ENCODE measurements at regions not wholly inside any gene's neighbourhood (a gene's known extent, or its start where the extent isn't known, plus 50 kb on each side); places are given as distances from the start of the nearest gene placed in this dataset.

DNA sequence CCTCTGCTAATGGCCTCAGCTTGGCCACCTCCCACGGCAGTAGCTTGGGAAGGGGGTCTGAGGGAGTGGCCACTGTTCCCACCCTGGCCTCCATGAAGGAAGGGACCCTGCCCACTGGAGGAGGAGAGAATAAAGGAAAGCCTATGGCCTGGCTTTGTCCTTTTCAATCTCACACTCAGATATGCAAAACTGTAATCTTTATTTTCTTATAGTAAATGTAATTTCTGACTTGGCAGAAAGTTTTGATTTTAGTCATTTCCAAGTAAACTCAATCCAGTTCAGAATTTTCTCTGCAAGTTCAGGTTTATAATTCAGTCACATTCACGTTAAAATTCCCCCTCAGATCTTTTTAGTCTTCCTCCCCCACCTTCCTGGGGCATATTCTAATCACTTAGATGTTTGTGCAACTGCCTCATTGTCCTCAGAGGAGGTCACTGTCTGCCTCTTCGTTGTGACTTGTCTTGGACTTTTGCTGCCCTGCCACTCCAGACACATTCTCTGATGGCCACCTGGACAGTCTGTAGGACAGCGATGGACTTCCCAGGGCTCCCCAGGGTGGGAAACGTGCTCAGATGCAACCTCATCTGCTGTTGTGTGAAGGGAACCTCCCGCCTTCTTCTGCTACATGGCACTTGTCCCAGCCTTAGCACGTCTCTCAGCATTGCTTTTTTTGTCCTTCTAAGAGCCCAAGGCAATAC, 222.8 kb upstream of the TBL1XR1 start:
- TF ChIP-seq, protein P1, sequence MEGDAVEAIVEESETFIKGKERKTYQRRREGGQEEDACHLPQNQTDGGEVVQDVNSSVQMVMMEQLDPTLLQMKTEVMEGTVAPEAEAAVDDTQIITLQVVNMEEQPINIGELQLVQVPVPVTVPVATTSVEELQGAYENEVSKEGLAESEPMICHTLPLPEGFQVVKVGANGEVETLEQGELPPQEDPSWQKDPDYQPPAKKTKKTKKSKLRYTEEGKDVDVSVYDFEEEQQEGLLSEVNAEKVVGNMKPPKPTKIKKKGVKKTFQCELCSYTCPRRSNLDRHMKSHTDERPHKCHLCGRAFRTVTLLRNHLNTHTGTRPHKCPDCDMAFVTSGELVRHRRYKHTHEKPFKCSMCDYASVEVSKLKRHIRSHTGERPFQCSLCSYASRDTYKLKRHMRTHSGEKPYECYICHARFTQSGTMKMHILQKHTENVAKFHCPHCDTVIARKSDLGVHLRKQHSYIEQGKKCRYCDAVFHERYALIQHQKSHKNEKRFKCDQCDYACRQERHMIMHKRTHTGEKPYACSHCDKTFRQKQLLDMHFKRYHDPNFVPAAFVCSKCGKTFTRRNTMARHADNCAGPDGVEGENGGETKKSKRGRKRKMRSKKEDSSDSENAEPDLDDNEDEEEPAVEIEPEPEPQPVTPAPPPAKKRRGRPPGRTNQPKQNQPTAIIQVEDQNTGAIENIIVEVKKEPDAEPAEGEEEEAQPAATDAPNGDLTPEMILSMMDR (IDR thresholded peaks at IDR 0.05), result no peak

DNA sequence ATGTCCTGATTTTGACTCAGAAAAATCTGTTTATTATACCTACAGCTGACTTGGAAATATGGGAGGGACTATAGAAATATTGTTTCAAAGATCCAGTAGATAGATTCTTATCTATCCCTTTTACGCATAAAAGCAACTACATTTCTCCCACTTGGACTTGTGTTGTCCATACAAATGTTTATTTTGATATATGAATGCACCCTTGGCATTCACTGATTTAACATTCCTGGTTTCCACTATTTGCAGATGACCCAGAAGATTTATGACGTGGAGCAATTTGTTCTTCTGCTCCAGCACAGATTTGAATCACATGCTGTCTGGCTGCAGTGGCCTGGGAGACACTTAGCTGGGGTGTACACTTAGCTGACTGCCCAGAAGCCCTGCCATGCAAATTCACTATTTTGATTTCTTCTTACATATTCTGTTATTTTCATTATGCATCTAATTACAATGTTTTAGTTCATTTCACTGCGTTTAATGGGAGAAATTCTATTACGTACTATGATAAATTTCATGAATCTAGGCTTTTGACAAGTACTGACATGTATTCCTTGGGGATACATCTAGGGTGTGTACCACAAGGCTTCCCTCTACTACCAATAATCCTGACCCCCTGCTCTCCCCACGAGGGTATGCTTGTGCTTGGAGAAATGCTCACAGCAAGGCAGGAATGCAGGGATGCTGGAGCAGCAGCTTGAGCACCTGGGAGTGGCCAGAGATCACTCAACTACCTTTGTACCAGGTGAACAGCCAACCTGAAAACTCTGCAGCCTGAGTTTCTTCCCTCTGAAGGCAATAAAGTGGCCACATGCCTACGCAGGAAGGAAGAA, 223.6 kb upstream of the TBL1XR1 start:
- TF ChIP-seq, protein P1 (IDR thresholded peaks at IDR 0.05), result no peak

DNA sequence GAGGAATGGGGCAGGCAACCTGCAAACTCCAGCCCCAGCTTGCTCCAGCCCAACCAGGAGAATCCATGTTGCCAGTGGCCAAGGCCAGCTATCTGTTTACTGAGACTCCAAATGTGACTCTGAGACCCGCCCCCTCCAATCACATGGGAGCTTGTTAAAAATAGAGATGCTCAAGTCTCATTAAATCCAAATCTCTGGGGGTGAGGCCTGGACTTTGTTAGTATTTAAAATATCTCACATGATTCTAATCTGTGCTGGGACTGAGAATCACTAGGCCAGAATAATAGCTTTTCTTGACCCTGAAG, 224.2 kb upstream of the TBL1XR1 start:
- TF ChIP-seq, protein P1 (IDR thresholded peaks at IDR 0.05), result no peak

DNA sequence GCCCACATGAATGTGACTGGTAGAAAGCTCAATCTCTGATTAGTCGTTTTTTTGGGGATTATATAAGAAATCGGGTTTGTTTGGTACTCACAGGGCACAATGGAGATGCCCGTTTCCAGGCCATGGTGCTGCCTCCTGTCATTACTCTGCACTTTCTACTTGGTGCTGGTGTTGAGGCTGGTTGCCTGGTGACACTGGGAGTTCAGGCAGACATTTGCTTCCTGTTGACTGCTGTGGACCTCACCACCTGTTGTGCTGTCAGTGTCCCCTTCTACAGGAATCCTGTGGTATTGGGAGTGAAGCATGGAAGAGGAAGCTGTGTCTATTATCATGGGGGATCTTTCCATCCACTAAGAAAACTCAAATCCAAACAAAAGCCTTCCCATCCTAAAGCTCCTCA, 227.2 kb upstream of the TBL1XR1 start:
- TF ChIP-seq, protein P1 (IDR thresholded peaks at IDR 0.05), result no peak

DNA sequence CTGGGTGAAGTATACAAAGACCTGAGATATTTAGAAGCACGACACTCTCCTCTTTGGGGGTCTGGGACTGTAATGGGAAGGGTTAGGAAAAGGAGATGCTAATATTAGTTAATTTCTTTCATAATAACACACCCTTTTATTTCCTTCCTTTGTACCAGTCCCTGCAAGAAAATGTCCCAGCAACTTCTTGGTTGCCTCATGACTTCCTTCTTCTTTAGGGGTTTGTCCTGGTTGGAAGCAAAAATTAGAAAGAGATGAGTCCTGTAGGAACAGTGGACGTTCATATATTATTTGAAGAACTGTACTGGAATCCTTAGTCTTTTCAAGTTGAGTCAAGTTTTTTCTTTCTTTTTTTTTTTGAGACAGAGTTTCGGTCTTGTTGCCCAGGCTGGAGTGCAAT, 227.8 kb upstream of the TBL1XR1 start:
- TF ChIP-seq, protein P1 (IDR thresholded peaks at IDR 0.05), result no peak

DNA sequence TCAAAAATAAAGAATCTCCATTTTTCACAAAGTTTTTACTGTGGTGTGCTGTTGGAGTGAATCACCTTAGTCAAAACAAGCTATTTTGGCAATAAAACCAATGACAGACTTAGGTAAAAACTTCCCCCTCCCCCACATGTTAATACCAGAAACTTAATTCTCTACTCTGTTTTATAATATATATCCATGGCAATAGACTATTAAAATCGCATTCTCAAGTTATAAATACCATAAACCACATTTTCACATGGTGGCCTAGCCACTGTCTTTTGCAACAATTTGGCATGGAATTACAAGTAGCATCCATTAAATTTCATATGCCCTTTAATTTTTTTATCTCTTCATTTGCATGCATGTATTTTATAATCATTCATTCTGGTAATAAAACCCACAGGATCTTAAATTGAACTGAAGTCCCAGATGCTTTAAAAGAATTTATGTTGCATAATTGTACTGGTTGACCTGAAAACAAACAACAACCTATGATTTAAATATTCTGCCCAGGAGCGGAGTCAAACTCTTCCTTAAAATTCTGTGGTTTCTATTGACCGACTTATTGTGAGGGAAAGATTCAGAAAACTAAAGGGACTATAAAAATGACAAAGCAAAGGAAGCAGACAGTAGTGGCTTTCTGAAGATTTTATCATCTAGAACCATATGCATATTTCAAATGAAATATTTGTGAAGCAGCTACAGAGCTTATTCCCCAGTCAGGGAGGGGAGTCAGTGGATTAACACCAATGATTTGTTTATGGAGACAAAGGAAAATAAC, 229.0 kb upstream of the TBL1XR1 start:
- TF ChIP-seq, protein P1 (IDR thresholded peaks at IDR 0.05), result no peak

DNA sequence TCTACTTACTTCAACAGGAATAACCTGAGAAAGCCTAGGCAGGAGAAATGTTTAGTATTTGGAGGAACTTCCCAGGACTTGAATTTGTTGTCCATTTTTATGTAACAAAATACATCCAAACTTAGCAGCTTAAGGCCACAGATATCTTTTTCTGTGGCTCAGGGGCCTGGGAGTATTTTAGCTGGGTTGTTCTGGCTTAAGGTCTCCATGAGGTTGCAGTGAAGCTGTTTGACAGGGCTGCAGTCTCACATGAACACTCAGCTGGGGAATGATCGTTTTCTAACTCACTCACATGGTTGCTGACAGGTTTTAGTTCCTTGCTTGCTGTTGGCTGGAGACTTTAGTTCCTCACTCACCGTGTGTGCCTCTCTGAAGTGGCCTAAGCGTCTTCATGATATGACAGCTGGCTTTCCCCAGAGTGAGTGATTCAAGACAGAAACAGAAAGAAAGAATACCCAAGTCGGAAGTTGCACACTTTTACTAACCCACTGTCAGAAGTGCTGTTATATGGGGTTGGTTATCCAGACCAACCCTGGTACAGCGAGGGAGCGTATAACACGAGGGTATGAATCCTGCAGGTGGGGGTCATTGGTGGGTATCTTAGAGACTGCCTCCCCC, 229.7 kb upstream of the TBL1XR1 start:
- TF ChIP-seq, protein P1 (IDR thresholded peaks at IDR 0.05), result no peak

Data from LNCAP (cell line).